Neural progenitor cell (in vitro differentiated cells): ENCODE measurements at regions not wholly inside any gene's neighbourhood (a gene's known extent, or its start where the extent isn't known, plus 50 kb on each side); places are given as distances from the start of the nearest gene placed in this dataset.

Experiments
- CTCF ChIP-seq: fragments of 200-600 bp; sonication (generic); IDR thresholded peaks from 2 replicates; pipeline ENCODE4 v1.5.1; 2017; ENCODE audit warnings: antibody characterized with exemption, mild to moderate bottlenecking
- EZH2 ChIP-seq: fragments of 200-600 bp; sonication (generic); IDR thresholded peaks from 2 replicates; pipeline ENCODE4 v1.6.1; 2017; ENCODE audit warnings: antibody characterized with exemption, mild to moderate bottlenecking, moderate library complexity
- EZH2phosphoT487 ChIP-seq: fragments of 200-600 bp; sonication (generic); IDR thresholded peaks from 2 replicates; pipeline ENCODE4 v1.6.1; 2017; ENCODE audit warnings: antibody characterized with exemption

- TF ChIP-seq CTCF (no peak), EZH2 (no peak), EZH2phosphoT487 (no peak)
These were observed 67.1 kb upstream of the ERCC4 start for GRCh38 chr16:13852827-13853226.
